NT2/D1 (cell line): ENCODE measurements at regions not wholly inside any gene's neighbourhood (a gene's known extent, or its start where the extent isn't known, plus 50 kb on each side); places are given as distances from the start of the nearest gene placed in this dataset.

Experiments
- SUZ12 ChIP-seq: IDR thresholded peaks from 2 replicates; pipeline ENCODE4 v1.6.1; 2011; ENCODE audit not compliant: insufficient read length, insufficient read depth; ENCODE audit errors: extremely low read depth
- YY1 ChIP-seq: IDR thresholded peaks from 2 replicates; pipeline ENCODE4 v1.6.1; 2011; ENCODE audit not compliant: insufficient read length, insufficient read depth

- no peak for TF ChIP-seq YY1
- TF ChIP-seq SUZ12, result no peak
These were observed 233.8 kb upstream of the EDNRB start for GRCh38 chr13:78152415-78152814.
